ENCODE measurements at regions not wholly inside any gene's neighbourhood (a gene's known extent, or its start where the extent isn't known, plus 50 kb on each side); places are given as distances from the start of the nearest gene placed in this dataset.

DNA sequence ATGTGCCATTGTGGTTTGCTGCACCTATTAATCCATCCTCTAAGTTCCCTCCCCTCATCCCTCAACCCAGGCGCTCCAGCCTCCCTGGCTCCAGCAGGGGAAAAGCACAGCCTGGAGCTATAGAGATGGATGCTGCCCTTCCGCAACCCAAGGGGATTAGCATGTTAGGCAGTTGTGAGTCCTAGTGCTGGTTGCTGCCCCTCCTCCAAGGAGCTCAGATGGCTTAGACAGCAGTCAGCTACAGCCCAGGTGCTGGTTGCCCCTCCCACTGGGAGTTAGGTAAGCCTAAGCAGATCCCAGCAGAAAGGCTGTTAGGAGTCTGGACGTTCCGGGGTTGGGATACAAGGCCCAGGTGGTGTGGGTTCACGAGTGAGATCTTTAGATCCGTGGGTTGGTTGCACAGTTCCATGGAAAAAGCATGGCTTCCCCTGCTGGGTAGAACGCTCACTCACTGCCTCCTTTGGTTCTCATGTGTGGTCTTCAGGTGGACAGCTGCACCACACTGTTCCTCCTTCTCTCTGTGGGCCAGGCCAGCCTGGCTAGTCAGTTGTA is 446.1 kb downstream of the ZNF804A start:
- Histone ChIP-seq H3K4me3 (ENCODE audit: insufficient read depth, low read depth, low read length) (no peak overlapping the region), H3K4me1 (ENCODE audit: insufficient read depth, low read length) (no peaks in the 10 kb centered on the region), H3K27ac (ENCODE audit: low read depth, low read length) (no peak overlapping the region), H2AFZ (ENCODE audit: low read depth, low read length) (no peak overlapping the region), H3K79me2 (ENCODE audit: insufficient read depth, low read length) (no peaks in the 10 kb centered on the region), H3K36me3 (ENCODE audit: insufficient read depth, low read length) (no peaks in the 10 kb centered on the region), H3K4me2 (ENCODE audit: low read length) (no peak overlapping the region), H4K20me1 (ENCODE audit: insufficient read depth, low read length) (no peaks in the 10 kb centered on the region), H3K9ac (ENCODE audit: low read length) (no peak overlapping the region), H3K9me3 (ENCODE audit: insufficient read depth, low read depth, low read length) (no peaks in the 10 kb centered on the region), H3K27me3 (ENCODE audit: insufficient read depth, low read length) (no peaks in the 10 kb centered on the region)
- Mint-ChIP-seq H3K27ac (ENCODE audit: unreplicated experiment) (no peak overlapping the region), H3K27me3 (ENCODE audit: low read depth, unreplicated experiment) (no peaks in the 10 kb centered on the region), H3K9me3 (ENCODE audit: unreplicated experiment) (peaks cover 5% of the 10 kb centered on the region), H3K4me1 (ENCODE audit: low read depth, unreplicated experiment) (no peaks in the 10 kb centered on the region), H3K4me3 (ENCODE audit: unreplicated experiment) (no peak overlapping the region), H3K36me3 (ENCODE audit: low read depth, unreplicated experiment) (no peaks in the 10 kb centered on the region)
- FAIRE-seq (no peak), DNase-seq (ENCODE audit: low read depth) (no peak)
- TF ChIP-seq, protein P1, sequence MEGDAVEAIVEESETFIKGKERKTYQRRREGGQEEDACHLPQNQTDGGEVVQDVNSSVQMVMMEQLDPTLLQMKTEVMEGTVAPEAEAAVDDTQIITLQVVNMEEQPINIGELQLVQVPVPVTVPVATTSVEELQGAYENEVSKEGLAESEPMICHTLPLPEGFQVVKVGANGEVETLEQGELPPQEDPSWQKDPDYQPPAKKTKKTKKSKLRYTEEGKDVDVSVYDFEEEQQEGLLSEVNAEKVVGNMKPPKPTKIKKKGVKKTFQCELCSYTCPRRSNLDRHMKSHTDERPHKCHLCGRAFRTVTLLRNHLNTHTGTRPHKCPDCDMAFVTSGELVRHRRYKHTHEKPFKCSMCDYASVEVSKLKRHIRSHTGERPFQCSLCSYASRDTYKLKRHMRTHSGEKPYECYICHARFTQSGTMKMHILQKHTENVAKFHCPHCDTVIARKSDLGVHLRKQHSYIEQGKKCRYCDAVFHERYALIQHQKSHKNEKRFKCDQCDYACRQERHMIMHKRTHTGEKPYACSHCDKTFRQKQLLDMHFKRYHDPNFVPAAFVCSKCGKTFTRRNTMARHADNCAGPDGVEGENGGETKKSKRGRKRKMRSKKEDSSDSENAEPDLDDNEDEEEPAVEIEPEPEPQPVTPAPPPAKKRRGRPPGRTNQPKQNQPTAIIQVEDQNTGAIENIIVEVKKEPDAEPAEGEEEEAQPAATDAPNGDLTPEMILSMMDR (IDR thresholded peaks at IDR 0.05; ENCODE audit: insufficient read depth, low read depth, low read length): no peak
- no peak for TF ChIP-seq EZH2 (IDR thresholded peaks at IDR 0.05; ENCODE audit: insufficient read depth, low read length)

GRCh38 chr2:185050804-185051203 is 452.5 kb downstream of the ZNF804A start:
- Histone ChIP-seq H3K9ac (ENCODE audit: low read length) (no peak overlapping the region), H3K27ac (ENCODE audit: low read depth, low read length) (no peak overlapping the region), H2AFZ (ENCODE audit: low read depth, low read length) (no peak overlapping the region), H3K4me2 (ENCODE audit: low read length) (no peak overlapping the region), H3K36me3 (ENCODE audit: insufficient read depth, low read length) (no peaks in the 10 kb centered on the region), H3K4me3 (ENCODE audit: insufficient read depth, low read depth, low read length) (no peak overlapping the region), H3K79me2 (ENCODE audit: insufficient read depth, low read length) (no peaks in the 10 kb centered on the region), H3K9me3 (ENCODE audit: insufficient read depth, low read depth, low read length) (no peaks in the 10 kb centered on the region), H3K27me3 (ENCODE audit: insufficient read depth, low read length) (no peaks in the 10 kb centered on the region), H3K4me1 (ENCODE audit: insufficient read depth, low read length) (no peaks in the 10 kb centered on the region), H4K20me1 (ENCODE audit: insufficient read depth, low read length) (no peaks in the 10 kb centered on the region)
- H3K27ac Mint-ChIP-seq (ENCODE audit: unreplicated experiment): no peak overlapping the region
- DNase-seq (ENCODE audit: low read depth): no peak
- no peaks in the 10 kb centered on the region for H3K36me3 Mint-ChIP-seq (ENCODE audit: low read depth, unreplicated experiment)
- H3K9me3 Mint-ChIP-seq (ENCODE audit: unreplicated experiment): no peaks in the 10 kb centered on the region
- H3K4me3 Mint-ChIP-seq (ENCODE audit: unreplicated experiment): no peak overlapping the region
- FAIRE-seq: no peak
- no peaks in the 10 kb centered on the region for H3K27me3 Mint-ChIP-seq (ENCODE audit: low read depth, unreplicated experiment)
- TF ChIP-seq, protein P1 (IDR thresholded peaks at IDR 0.05; ENCODE audit: insufficient read depth, low read depth, low read length): no peak
- TF ChIP-seq EZH2 (IDR thresholded peaks at IDR 0.05; ENCODE audit: insufficient read depth, low read length): no peak
- H3K4me1 Mint-ChIP-seq (ENCODE audit: low read depth, unreplicated experiment): no peaks in the 10 kb centered on the region

DNA sequence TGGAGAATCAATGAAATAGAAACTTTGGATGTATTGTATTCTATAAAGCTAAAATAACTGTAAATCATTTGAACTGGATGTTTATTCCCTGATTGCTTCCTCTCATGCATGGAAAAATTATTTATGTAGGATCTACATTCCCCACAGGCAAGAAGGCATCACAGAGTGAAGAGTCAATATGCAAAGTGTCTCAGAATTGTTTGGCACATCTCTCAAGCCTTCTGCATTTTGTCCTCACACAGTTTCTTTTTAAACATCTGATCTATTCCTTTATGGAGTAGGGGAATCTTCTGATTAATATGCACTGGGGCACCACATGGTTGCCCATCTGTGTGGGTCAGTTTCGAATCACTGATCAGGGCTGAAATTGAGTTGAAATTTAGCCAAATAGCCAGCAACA is 465.4 kb downstream of the ZNF804A start:
- Histone ChIP-seq H4K20me1 (ENCODE audit: insufficient read depth, low read length) (no peaks in the 10 kb centered on the region), H3K9ac (ENCODE audit: low read length) (no peak overlapping the region), H2AFZ (ENCODE audit: low read depth, low read length) (no peak overlapping the region), H3K79me2 (ENCODE audit: insufficient read depth, low read length) (no peaks in the 10 kb centered on the region), H3K4me3 (ENCODE audit: insufficient read depth, low read depth, low read length) (no peak overlapping the region), H3K36me3 (ENCODE audit: insufficient read depth, low read length) (no peaks in the 10 kb centered on the region), H3K4me2 (ENCODE audit: low read length) (no peak overlapping the region), H3K27me3 (ENCODE audit: insufficient read depth, low read length) (no peaks in the 10 kb centered on the region), H3K27ac (ENCODE audit: low read depth, low read length) (no peak overlapping the region), H3K9me3 (ENCODE audit: insufficient read depth, low read depth, low read length) (no peaks in the 10 kb centered on the region), H3K4me1 (ENCODE audit: insufficient read depth, low read length) (no peaks in the 10 kb centered on the region)
- no peaks in the 10 kb centered on the region for H3K36me3 Mint-ChIP-seq (ENCODE audit: low read depth, unreplicated experiment)
- H3K27ac Mint-ChIP-seq (ENCODE audit: unreplicated experiment): no peak overlapping the region
- H3K4me1 Mint-ChIP-seq (ENCODE audit: low read depth, unreplicated experiment): peaks cover 1% of the 10 kb centered on the region
- no peak overlapping the region for H3K4me3 Mint-ChIP-seq (ENCODE audit: unreplicated experiment)
- H3K9me3 Mint-ChIP-seq (ENCODE audit: unreplicated experiment): no peaks in the 10 kb centered on the region
- TF ChIP-seq EZH2 (IDR thresholded peaks at IDR 0.05; ENCODE audit: insufficient read depth, low read length): no peak
- TF ChIP-seq, protein P1 (IDR thresholded peaks at IDR 0.05; ENCODE audit: insufficient read depth, low read depth, low read length): no peak
- DNase-seq (ENCODE audit: low read depth) (no peak), FAIRE-seq (no peak)
- H3K27me3 Mint-ChIP-seq (ENCODE audit: low read depth, unreplicated experiment): no peaks in the 10 kb centered on the region
